ENCODE measurements at regions not wholly inside any gene's neighbourhood (a gene's known extent, or its start where the extent isn't known, plus 50 kb on each side); places are given as distances from the start of the nearest gene placed in this dataset.
"Not testable (repeated sequence)": the region's sequence is repeated elsewhere in the genome, so short reads cannot be mapped to it uniquely, and the experiment has no call there.

- H3K4me1 Mint-ChIP-seq, result no peaks in the 10 kb centered on the region
- H3K9me3 Mint-ChIP-seq, result no peaks in the 10 kb centered on the region
- H3K27ac Mint-ChIP-seq, result no peak overlapping the region
- no peak overlapping the region for H3K4me3 Mint-ChIP-seq
- no peak for ATAC-seq
- H3K27me3 Mint-ChIP-seq, result no peaks in the 10 kb centered on the region
- H3K36me3 Mint-ChIP-seq, result no peaks in the 10 kb centered on the region
Observed at GRCh38 chr3:8011902-8012301, 489.7 kb upstream of the LMCD1 start.

DNA sequence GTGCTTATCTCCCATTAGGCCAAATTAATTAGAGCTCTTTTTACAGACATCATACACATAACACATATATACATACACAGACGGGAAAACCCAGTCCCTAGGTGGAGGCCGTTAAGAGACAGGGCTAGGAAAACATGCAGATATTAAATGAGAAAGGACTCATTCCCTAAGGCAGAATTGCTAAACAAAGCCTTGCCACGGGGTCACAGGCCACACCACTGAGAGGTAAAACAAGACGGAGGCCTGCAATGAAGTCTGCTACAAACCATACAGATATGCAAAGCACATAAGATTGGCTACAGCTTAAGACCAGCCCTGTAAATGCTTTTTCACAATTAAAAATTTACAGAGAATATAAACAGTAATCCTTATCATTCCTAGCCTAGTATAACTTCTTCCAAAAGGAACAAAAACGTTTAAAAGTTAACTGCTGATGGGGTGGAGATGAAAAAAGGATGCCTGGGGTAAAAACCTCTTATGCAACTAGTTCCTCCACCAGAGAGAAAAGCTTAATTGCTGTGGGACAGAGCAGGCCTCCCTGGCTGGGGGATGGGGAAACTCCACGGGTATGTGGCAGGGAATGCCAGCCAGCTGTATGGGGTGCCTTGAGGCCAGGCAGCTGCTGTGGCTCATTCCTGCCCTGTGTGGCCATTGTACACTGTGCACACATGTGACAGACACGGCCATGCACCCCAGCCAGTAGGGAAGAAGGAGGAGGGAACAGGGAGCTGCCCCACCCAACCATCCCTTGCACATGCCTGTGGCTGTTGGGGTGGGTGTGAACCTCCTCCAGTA is 481.4 kb upstream of the LMCD1 start:
- H3K27me3 Mint-ChIP-seq, result no peaks in the 10 kb centered on the region
- no peaks in the 10 kb centered on the region for H3K4me1 Mint-ChIP-seq
- no peak overlapping the region for H3K4me3 Mint-ChIP-seq
- H3K36me3 Mint-ChIP-seq, result no peaks in the 10 kb centered on the region
- no peak overlapping the region for H3K27ac Mint-ChIP-seq
- H3K9me3 Mint-ChIP-seq, result peaks cover 6% of the 10 kb centered on the region
- ATAC-seq, result no peak

- H3K36me3 Mint-ChIP-seq, result no peaks in the 10 kb centered on the region
- H3K4me1 Mint-ChIP-seq, result no peaks in the 10 kb centered on the region
- no peak overlapping the region for H3K27ac Mint-ChIP-seq
- H3K9me3 Mint-ChIP-seq, result no peaks in the 10 kb centered on the region
- no peak overlapping the region for H3K4me3 Mint-ChIP-seq
- H3K27me3 Mint-ChIP-seq, result no peaks in the 10 kb centered on the region
- ATAC-seq, result no peak
Observed at GRCh38 chr3:8027954-8028353, 473.7 kb upstream of the LMCD1 start.

- no peak for ATAC-seq
- Mint-ChIP-seq H3K27ac (no peak overlapping the region), H3K36me3 (no peaks in the 10 kb centered on the region), H3K27me3 (no peaks in the 10 kb centered on the region), H3K9me3 (peaks cover 13% of the 10 kb centered on the region), H3K4me3 (no peak overlapping the region), H3K4me1 (no peaks in the 10 kb centered on the region)
Observed at GRCh38 chr3:8050283-8050682, 451.3 kb upstream of the LMCD1 start.

GRCh38 chr3:8052659-8053058 is 449.0 kb upstream of the LMCD1 start:
- Mint-ChIP-seq H3K27ac (no peak overlapping the region), H3K9me3 (peaks cover 10% of the 10 kb centered on the region), H3K4me3 (no peak overlapping the region), H3K4me1 (no peaks in the 10 kb centered on the region), H3K36me3 (no peaks in the 10 kb centered on the region), H3K27me3 (no peaks in the 10 kb centered on the region)
- no peak for ATAC-seq

GRCh38 chr3:8068135-8068534 is 433.5 kb upstream of the LMCD1 start:
- H3K9me3 Mint-ChIP-seq, H3K27me3 Mint-ChIP-seq, H3K4me1 Mint-ChIP-seq, H3K4me3 Mint-ChIP-seq, H3K27ac Mint-ChIP-seq, H3K36me3 Mint-ChIP-seq, ATAC-seq: not testable (repeated sequence)

DNA sequence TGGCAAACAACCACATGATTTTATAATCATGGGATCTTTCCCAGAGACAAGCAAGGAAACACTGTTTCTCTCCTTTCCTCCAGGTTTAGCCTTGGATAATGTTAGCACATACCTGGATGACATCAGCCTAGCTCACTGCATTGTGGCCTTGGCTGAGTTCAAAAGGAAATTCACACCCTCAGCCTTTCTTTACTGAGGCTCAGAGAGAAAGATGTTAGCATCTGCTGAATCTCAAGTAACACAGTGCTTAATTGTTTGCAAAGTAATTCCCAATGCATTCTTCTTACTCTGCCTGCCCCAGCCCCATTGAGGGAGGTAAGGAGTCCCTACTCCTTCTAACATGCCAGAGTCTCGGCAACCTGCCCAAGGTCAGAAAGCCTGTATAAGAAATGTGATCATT is 432.2 kb upstream of the LMCD1 start:
- Mint-ChIP-seq H3K27ac (no peak overlapping the region), H3K9me3 (peaks cover 8% of the 10 kb centered on the region), H3K4me1 (no peaks in the 10 kb centered on the region), H3K36me3 (no peaks in the 10 kb centered on the region), H3K27me3 (peaks cover 7% of the 10 kb centered on the region), H3K4me3 (no peak overlapping the region)
- no peak for ATAC-seq

DNA sequence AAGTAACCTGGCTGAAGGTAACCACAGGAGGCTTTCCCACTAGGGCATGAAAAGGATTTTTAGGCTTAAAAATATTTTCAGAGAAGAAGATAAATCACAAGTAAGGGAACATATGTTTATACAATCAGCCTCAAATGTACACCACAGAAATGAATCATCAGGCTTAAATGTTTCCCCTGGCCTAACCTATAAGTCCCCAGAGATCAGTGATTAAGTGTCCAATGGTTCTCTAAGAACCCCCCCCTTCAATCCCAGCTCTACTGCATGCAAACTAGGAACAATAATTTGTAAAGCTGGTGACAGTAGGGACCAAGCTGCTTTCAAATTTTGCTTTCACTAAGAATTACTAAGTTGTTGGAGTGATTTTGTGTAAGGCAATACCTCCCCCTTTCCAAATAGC is 431.6 kb upstream of the LMCD1 start:
- ATAC-seq, result no peak

DNA sequence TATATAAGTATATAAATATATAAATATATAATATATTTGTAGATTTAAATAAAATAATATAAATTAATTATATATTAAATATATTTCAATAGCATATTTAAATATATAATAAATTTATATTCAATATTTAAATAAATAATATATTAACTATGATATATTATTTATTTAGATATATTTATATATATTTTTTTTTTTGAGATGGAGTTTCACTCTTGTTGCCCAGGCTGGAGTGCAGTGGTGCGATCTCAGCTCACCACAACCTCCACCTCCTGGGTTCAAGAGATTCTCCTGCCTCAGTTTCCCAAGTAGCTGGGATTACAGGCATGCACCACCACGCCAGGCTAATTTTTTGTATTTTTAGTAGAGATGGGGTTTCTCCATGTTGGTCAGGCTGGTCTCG is 426.9 kb upstream of the LMCD1 start:
- H3K27ac Mint-ChIP-seq, ATAC-seq, H3K9me3 Mint-ChIP-seq, H3K27me3 Mint-ChIP-seq, H3K4me3 Mint-ChIP-seq, H3K36me3 Mint-ChIP-seq, H3K4me1 Mint-ChIP-seq: not testable (repeated sequence)

More for the DNA sequence above, 431.6 kb upstream of the LMCD1 start:
- peaks cover 7% of the 10 kb centered on the region for H3K27me3 Mint-ChIP-seq
- H3K4me3 Mint-ChIP-seq, result no peak overlapping the region
- peaks cover 8% of the 10 kb centered on the region for H3K9me3 Mint-ChIP-seq
- H3K4me1 Mint-ChIP-seq, result no peaks in the 10 kb centered on the region
- no peak overlapping the region for H3K27ac Mint-ChIP-seq
- H3K36me3 Mint-ChIP-seq, result no peaks in the 10 kb centered on the region

GRCh38 chr3:8077126-8077525 is 424.5 kb upstream of the LMCD1 start:
- no peaks in the 10 kb centered on the region for H3K36me3 Mint-ChIP-seq
- H3K27me3 Mint-ChIP-seq, result peaks cover under 1% of the 10 kb centered on the region

GRCh38 chr3:8080464-8080863 is 421.2 kb upstream of the LMCD1 start:
- Mint-ChIP-seq H3K4me3 (no peak overlapping the region), H3K9me3 (no peaks in the 10 kb centered on the region), H3K27ac (no peak overlapping the region), H3K4me1 (no peaks in the 10 kb centered on the region), H3K36me3 (no peaks in the 10 kb centered on the region), H3K27me3 (no peaks in the 10 kb centered on the region)
- ATAC-seq, result no peak

More at GRCh38 chr3:8077126-8077525, 424.5 kb upstream of the LMCD1 start:
- no peak for ATAC-seq
- Mint-ChIP-seq H3K4me1 (no peaks in the 10 kb centered on the region), H3K4me3 (no peak overlapping the region), H3K27ac (no peak overlapping the region), H3K9me3 (peaks cover under 1% of the 10 kb centered on the region)

DNA sequence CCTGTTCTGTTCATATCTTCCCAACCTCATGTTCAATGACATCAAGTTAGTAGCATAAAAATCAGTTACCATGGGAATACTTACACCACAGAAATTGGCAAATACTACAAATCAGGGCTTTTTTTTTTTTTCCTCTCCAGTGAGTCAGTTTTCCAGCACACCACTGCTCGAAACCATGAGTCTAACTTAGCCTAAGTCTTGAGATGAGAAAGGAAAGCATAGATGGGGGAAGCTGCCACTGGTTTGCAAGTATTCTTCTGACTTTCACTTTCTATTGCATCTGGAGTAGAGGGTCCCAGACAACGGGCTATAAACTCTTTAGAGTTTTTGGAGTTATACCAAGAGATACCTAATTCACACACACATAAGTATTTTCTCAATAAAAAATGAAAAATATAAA is 416.1 kb upstream of the LMCD1 start:
- Mint-ChIP-seq H3K9me3 (peaks cover 3% of the 10 kb centered on the region), H3K4me3 (no peak overlapping the region), H3K36me3 (no peaks in the 10 kb centered on the region), H3K27ac (no peak overlapping the region), H3K27me3 (no peaks in the 10 kb centered on the region), H3K4me1 (no peaks in the 10 kb centered on the region)
- ATAC-seq, result no peak

DNA sequence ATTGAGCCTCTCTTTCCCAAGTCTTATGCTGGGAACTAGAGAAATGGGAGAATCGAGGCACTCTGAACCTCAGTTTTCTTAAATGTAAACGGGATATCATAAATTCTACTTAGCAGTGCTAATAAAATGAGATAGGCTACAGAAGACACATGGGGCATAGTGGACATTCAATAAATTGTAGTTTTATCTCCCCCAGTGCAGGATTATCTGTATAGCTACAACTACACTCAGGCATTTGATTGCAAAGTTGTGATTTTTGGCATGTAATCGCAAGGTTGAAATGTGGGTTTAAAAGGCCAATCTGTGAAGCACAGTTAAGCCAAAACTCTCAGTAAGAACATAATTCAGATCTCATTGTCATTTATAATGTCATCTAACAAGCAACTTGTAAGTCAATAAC is 413.7 kb upstream of the LMCD1 start:
- ATAC-seq, result no peak
- no peak overlapping the region for H3K4me3 Mint-ChIP-seq
- peaks cover 3% of the 10 kb centered on the region for H3K9me3 Mint-ChIP-seq
- H3K27ac Mint-ChIP-seq, result no peak overlapping the region
- H3K4me1 Mint-ChIP-seq, result no peaks in the 10 kb centered on the region
- H3K36me3 Mint-ChIP-seq, result no peaks in the 10 kb centered on the region
- no peaks in the 10 kb centered on the region for H3K27me3 Mint-ChIP-seq

GRCh38 chr3:8094415-8094814 is 407.2 kb upstream of the LMCD1 start:
- H3K4me3 Mint-ChIP-seq, result no peak overlapping the region
- no peak for ATAC-seq
- no peaks in the 10 kb centered on the region for H3K4me1 Mint-ChIP-seq

GRCh38 chr3:8095724-8096123 is 405.9 kb upstream of the LMCD1 start:
- Mint-ChIP-seq H3K4me1 (no peaks in the 10 kb centered on the region), H3K27me3 (no peaks in the 10 kb centered on the region), H3K27ac (no peak overlapping the region), H3K9me3 (no peaks in the 10 kb centered on the region), H3K4me3 (no peak overlapping the region), H3K36me3 (no peaks in the 10 kb centered on the region)
- ATAC-seq, result no peak

More at GRCh38 chr3:8094415-8094814, 407.2 kb upstream of the LMCD1 start:
- Mint-ChIP-seq H3K36me3 (no peaks in the 10 kb centered on the region), H3K9me3 (peaks cover 3% of the 10 kb centered on the region), H3K27ac (no peak overlapping the region), H3K27me3 (no peaks in the 10 kb centered on the region)

- ATAC-seq, result no peak
- no peaks in the 10 kb centered on the region for H3K9me3 Mint-ChIP-seq
- no peaks in the 10 kb centered on the region for H3K36me3 Mint-ChIP-seq
- H3K4me1 Mint-ChIP-seq, result no peaks in the 10 kb centered on the region
- peaks cover 9% of the 10 kb centered on the region for H3K27me3 Mint-ChIP-seq
- no peak overlapping the region for H3K4me3 Mint-ChIP-seq
- H3K27ac Mint-ChIP-seq, result no peak overlapping the region
Observed at GRCh38 chr3:8097690-8098089, 403.9 kb upstream of the LMCD1 start.
